ENCODE measurements at regions not wholly inside any gene's neighbourhood (a gene's known extent, or its start where the extent isn't known, plus 50 kb on each side); places are given as distances from the start of the nearest gene placed in this dataset.

GRCh38 chr6:96345501-96345900 is 176.1 kb upstream of the UFL1 start (continued):
- TF ChIP-seq CREB1 (IDR thresholded peaks at IDR 0.05): no peak
- no peak for TF ChIP-seq JUND (IDR thresholded peaks at IDR 0.05; ENCODE audit: low read length)
- no peak for TF ChIP-seq GTF2F1 (IDR thresholded peaks at IDR 0.05; ENCODE audit: borderline replicate concordance, low read depth, low read length)
- no peak for TF ChIP-seq HDAC6 (IDR thresholded peaks at IDR 0.05; ENCODE audit: low read depth, low read length)
